ENCODE measurements at regions not wholly inside any gene's neighbourhood (a gene's known extent, or its start where the extent isn't known, plus 50 kb on each side); places are given as distances from the start of the nearest gene placed in this dataset.

GRCh38 chr4:24659241-24659961, 75.0 kb upstream of the DHX15 start:
- TF ChIP-seq CTCF (IDR thresholded peaks at IDR 0.05) (no peak), POLR2A (IDR thresholded peaks at IDR 0.05) (no peak)
- Histone ChIP-seq H3K4me1 (no peaks in the 10 kb centered on the region), H3K4me3 (no peak overlapping the region), H3K9me3 (no peaks in the 10 kb centered on the region), H3K27ac (no peak overlapping the region), H3K27me3 (no peaks in the 10 kb centered on the region), H3K36me3 (no peaks in the 10 kb centered on the region)
- DNase-seq: no peak
- intact Hi-C loops (cut with DNase I; ENCODE audit: low total_unique reads): no loop called here

- H3K4me3 ChIP-seq: no peak overlapping the region
- no peaks in the 10 kb centered on the region for H3K27me3 ChIP-seq
- DNase-seq: no peak
- no peak overlapping the region for H3K27ac ChIP-seq
- TF ChIP-seq CTCF (IDR thresholded peaks at IDR 0.05) (no peak), POLR2A (IDR thresholded peaks at IDR 0.05) (no peak)
- intact Hi-C loops (cut with DNase I; ENCODE audit: low total_unique reads): no loop called here
- H3K36me3 ChIP-seq: no peaks in the 10 kb centered on the region
- H3K9me3 ChIP-seq: no peaks in the 10 kb centered on the region
- no peaks in the 10 kb centered on the region for H3K4me1 ChIP-seq
Observed at GRCh38 chr4:24662056-24662455, 77.7 kb upstream of the DHX15 start.

- no peak for DNase-seq
- H3K9me3 ChIP-seq: no peaks in the 10 kb centered on the region
- H3K27me3 ChIP-seq: no peaks in the 10 kb centered on the region
- no peak overlapping the region for H3K4me3 ChIP-seq
- no peaks in the 10 kb centered on the region for H3K4me1 ChIP-seq
- intact Hi-C loops (cut with DNase I; ENCODE audit: low total_unique reads): no loop called here
- TF ChIP-seq POLR2A (IDR thresholded peaks at IDR 0.05): no peak
- no peak for TF ChIP-seq CTCF (IDR thresholded peaks at IDR 0.05)
- H3K36me3 ChIP-seq: no peaks in the 10 kb centered on the region
- no peak overlapping the region for H3K27ac ChIP-seq
Observed at GRCh38 chr4:24662542-24662941, 78.2 kb upstream of the DHX15 start.

GRCh38 chr4:24664956-24665355, 80.6 kb upstream of the DHX15 start:
- H3K4me1 ChIP-seq: no peaks in the 10 kb centered on the region
- H3K36me3 ChIP-seq: no peaks in the 10 kb centered on the region
- no peaks in the 10 kb centered on the region for H3K9me3 ChIP-seq
- no peak overlapping the region for H3K4me3 ChIP-seq
- H3K27ac ChIP-seq: no peak overlapping the region
- intact Hi-C loops (cut with DNase I; ENCODE audit: low total_unique reads): no loop called here
- H3K27me3 ChIP-seq: no peaks in the 10 kb centered on the region
- no peak for DNase-seq
- TF ChIP-seq POLR2A (IDR thresholded peaks at IDR 0.05) (no peak), CTCF (IDR thresholded peaks at IDR 0.05) (no peak)

- intact Hi-C loops (cut with DNase I; ENCODE audit: low total_unique reads): no loop called here
- H3K4me1 ChIP-seq: no peaks in the 10 kb centered on the region
Observed at GRCh38 chr4:24666316-24666715, 82.0 kb upstream of the DHX15 start.

More at GRCh38 chr4:24666316-24666715, 82.0 kb upstream of the DHX15 start:
- H3K27me3 ChIP-seq: no peaks in the 10 kb centered on the region
- H3K36me3 ChIP-seq: no peaks in the 10 kb centered on the region
- TF ChIP-seq CTCF (IDR thresholded peaks at IDR 0.05) (no peak), POLR2A (IDR thresholded peaks at IDR 0.05) (no peak)
- no peak overlapping the region for H3K27ac ChIP-seq
- DNase-seq: no peak
- H3K9me3 ChIP-seq: no peaks in the 10 kb centered on the region
- H3K4me3 ChIP-seq: no peak overlapping the region

All from uterus (tissue), 3 donors.